ENCODE measurements at regions not wholly inside any gene's neighbourhood (a gene's known extent, or its start where the extent isn't known, plus 50 kb on each side); places are given as distances from the start of the nearest gene placed in this dataset.

GRCh38 chr7:159311172-159311494, 166.5 kb upstream of the VIPR2 start:
- no peak for TF ChIP-seq POLR2A (IDR thresholded peaks at IDR 0.05; ENCODE audit: low read length)
- no peak for TF ChIP-seq GATA1 (IDR thresholded peaks at IDR 0.05; ENCODE audit: low read depth, low read length)

Measured in erythroblast (primary cell).